KOPT-K1 (cell line): ENCODE measurements at regions not wholly inside any gene's neighbourhood (a gene's known extent, or its start where the extent isn't known, plus 50 kb on each side); places are given as distances from the start of the nearest gene placed in this dataset.

Source experiments
- H3K27ac ChIP-seq: fragments of 200-600 bp; sonication (generic); 2 replicates; pipeline ENCODE4 v1.5.1; 2016; ENCODE audit warnings: antibody characterized with exemption, mild to moderate bottlenecking, low read depth, low read length; ENCODE audit not compliant: poor library complexity, severe bottlenecking
- H3K36me3 ChIP-seq: fragments of 200-600 bp; sonication (generic); 2 replicates; pipeline ENCODE4 v1.5.1; 2017; ENCODE audit warnings: antibody characterized with exemption, mild to moderate bottlenecking, low read length, moderate library complexity; ENCODE audit not compliant: insufficient read depth
- H3K9me3 ChIP-seq: fragments of 200-600 bp; sonication (generic); 2 replicates; pipeline ENCODE4 v1.5.1; 2017; ENCODE audit warnings: antibody characterized with exemption, low read length, mild to moderate bottlenecking; ENCODE audit not compliant: insufficient read depth, poor library complexity, severe bottlenecking

GRCh38 chr15:53295574-53295973 is 463.9 kb downstream of the WDR72 start:
- H3K9me3 ChIP-seq = no peaks in the 10 kb centered on the region
- H3K27ac ChIP-seq = no peak overlapping the region
- H3K36me3 ChIP-seq = no peaks in the 10 kb centered on the region

GRCh38 chr15:53288542-53288941 is 470.9 kb downstream of the WDR72 start:
- no peaks in the 10 kb centered on the region for H3K36me3 ChIP-seq
- no peak overlapping the region for H3K27ac ChIP-seq
- H3K9me3 ChIP-seq = no peaks in the 10 kb centered on the region

- Histone ChIP-seq H3K27ac (no peak overlapping the region), H3K9me3 (no peaks in the 10 kb centered on the region), H3K36me3 (no peaks in the 10 kb centered on the region)
Observed at GRCh38 chr15:53274630-53275029, 484.5 kb upstream of the ONECUT1 start.

- no peak overlapping the region for H3K27ac ChIP-seq
- no peaks in the 10 kb centered on the region for H3K9me3 ChIP-seq
- H3K36me3 ChIP-seq = no peaks in the 10 kb centered on the region
Observed at GRCh38 chr15:53272116-53272515, 482.0 kb upstream of the ONECUT1 start.

GRCh38 chr15:53266176-53266575 is 476.0 kb upstream of the ONECUT1 start:
- Histone ChIP-seq H3K9me3 (no peaks in the 10 kb centered on the region), H3K36me3 (no peaks in the 10 kb centered on the region), H3K27ac (no peak overlapping the region)

- no peak overlapping the region for H3K27ac ChIP-seq
- no peaks in the 10 kb centered on the region for H3K36me3 ChIP-seq
- H3K9me3 ChIP-seq = no peaks in the 10 kb centered on the region
Observed at GRCh38 chr15:53260647-53261046, 470.5 kb upstream of the ONECUT1 start.

GRCh38 chr15:53256457-53256856 is 466.3 kb upstream of the ONECUT1 start:
- no peaks in the 10 kb centered on the region for H3K36me3 ChIP-seq
- no peak overlapping the region for H3K27ac ChIP-seq
- H3K9me3 ChIP-seq = no peaks in the 10 kb centered on the region

- Histone ChIP-seq H3K27ac (no peak overlapping the region), H3K9me3 (no peaks in the 10 kb centered on the region), H3K36me3 (no peaks in the 10 kb centered on the region)
Observed at GRCh38 chr15:53256043-53256442, 465.9 kb upstream of the ONECUT1 start.

- H3K9me3 ChIP-seq = no peaks in the 10 kb centered on the region
- H3K27ac ChIP-seq = no peak overlapping the region
- H3K36me3 ChIP-seq = no peaks in the 10 kb centered on the region
Observed at GRCh38 chr15:53251996-53252395, 461.9 kb upstream of the ONECUT1 start.

- Histone ChIP-seq H3K36me3 (no peaks in the 10 kb centered on the region), H3K9me3 (no peaks in the 10 kb centered on the region), H3K27ac (no peak overlapping the region)
Observed at GRCh38 chr15:53251523-53251922, 461.4 kb upstream of the ONECUT1 start.

- no peaks in the 10 kb centered on the region for H3K36me3 ChIP-seq
- H3K27ac ChIP-seq = no peak overlapping the region
- no peaks in the 10 kb centered on the region for H3K9me3 ChIP-seq
Observed at GRCh38 chr15:53247041-53247708, 457.0 kb upstream of the ONECUT1 start.

- no peaks in the 10 kb centered on the region for H3K9me3 ChIP-seq
- H3K36me3 ChIP-seq = no peaks in the 10 kb centered on the region
- no peak overlapping the region for H3K27ac ChIP-seq
Observed at GRCh38 chr15:53246404-53246803, 456.3 kb upstream of the ONECUT1 start.

- Histone ChIP-seq H3K36me3 (no peaks in the 10 kb centered on the region), H3K9me3 (no peaks in the 10 kb centered on the region), H3K27ac (no peak overlapping the region)
Observed at GRCh38 chr15:53233801-53234200, 443.7 kb upstream of the ONECUT1 start.

GRCh38 chr15:53230473-53230872 is 440.3 kb upstream of the ONECUT1 start:
- H3K27ac ChIP-seq = no peak overlapping the region

GRCh38 chr15:53226559-53226958 is 436.4 kb upstream of the ONECUT1 start:
- H3K36me3 ChIP-seq = no peaks in the 10 kb centered on the region
- no peak overlapping the region for H3K27ac ChIP-seq
- no peaks in the 10 kb centered on the region for H3K9me3 ChIP-seq

More at GRCh38 chr15:53230473-53230872, 440.3 kb upstream of the ONECUT1 start:
- no peaks in the 10 kb centered on the region for H3K9me3 ChIP-seq
- H3K36me3 ChIP-seq = no peaks in the 10 kb centered on the region

GRCh38 chr15:53225781-53226180 is 435.6 kb upstream of the ONECUT1 start:
- no peaks in the 10 kb centered on the region for H3K36me3 ChIP-seq

More at GRCh38 chr15:53225781-53226180, 435.6 kb upstream of the ONECUT1 start:
- H3K9me3 ChIP-seq = no peaks in the 10 kb centered on the region
- no peak overlapping the region for H3K27ac ChIP-seq
